ENCODE measurements at regions not wholly inside any gene's neighbourhood (a gene's known extent, or its start where the extent isn't known, plus 50 kb on each side); places are given as distances from the start of the nearest gene placed in this dataset.

- Histone ChIP-seq H3K9me3 (replicated peaks; ENCODE audit: control insufficient read depth, insufficient read depth, low read depth, low read length) (no peaks in the 10 kb centered on the region), H3K9me1 (ENCODE audit: control insufficient read depth, insufficient read depth, low read length) (no peaks in the 10 kb centered on the region), H3K4me1 (replicated peaks in 1 of 2; ENCODE audit: control insufficient read depth in 2 of 2, insufficient read depth in 2 of 2, low read length in 2 of 2) (no peaks in the 10 kb centered on the region), H2AFZ (ENCODE audit: low read depth, low read length) (no peak overlapping the region), H3K27ac (ENCODE audit: extremely low read depth, low read depth, low read length) (no peak overlapping the region), H4K20me1 (replicated peaks; ENCODE audit: control insufficient read depth, insufficient read depth, low read length) (no peaks in the 10 kb centered on the region), H3K79me2 (ENCODE audit: control insufficient read depth, insufficient read depth, low read length) (no peaks in the 10 kb centered on the region), H3K4me3 (no peak overlapping the region), H3K4me2 (ENCODE audit: insufficient read depth, low read length) (no peak overlapping the region), H3K36me3 (ENCODE audit: control insufficient read depth, insufficient read depth, low read length) (no peaks in the 10 kb centered on the region), H3K9ac (ENCODE audit: insufficient read depth in 1 of 2, low read depth in 2 of 2, low read length in 2 of 2) (no peak overlapping the region), H3K27me3 (ENCODE audit: control insufficient read depth in 2 of 2, insufficient read depth in 2 of 2, low read length in 2 of 2) (no peaks in the 10 kb centered on the region)
- CTCF ChIA-PET (ENCODE audit: low intra/inter-chr PET ratio): interaction anchor here (0.7 kb wide), 1 partner anchor 1439 kb away, joined by 3 read pairs; no protein-coding TSS in a partner anchor
- in situ Hi-C loops (cut with MboI) (no loop called here), intact Hi-C loops (cut with micrococcal nuclease) (no loop called here)
- DNase-seq (ENCODE audit: extremely low read depth in 1 of 4, low spot score in 3 of 4) (no peak), ATAC-seq (no peak), FAIRE-seq (no peak)
- no peak for TF ChIP-seq TRIM25 (IDR thresholded peaks at IDR 0.05; ENCODE audit: borderline replicate concordance)
- TF ChIP-seq CAMTA2 (CRISPR knock-in tag; conservative IDR thresholded peaks at IDR 0.05): no peak
- TF ChIP-seq ZFP91 (CRISPR knock-in tag; IDR thresholded peaks at IDR 0.05): no peak
- TF ChIP-seq NFRKB (IDR thresholded peaks at IDR 0.05; ENCODE audit: low read depth): no peak
- no peak for TF ChIP-seq ZZZ3 (IDR thresholded peaks at IDR 0.05)
- TF ChIP-seq THRB (CRISPR knock-in tag; conservative IDR thresholded peaks at IDR 0.05): no peak
- POLR2A ChIA-PET: no interaction called here
- no TSS peak for BruUV-seq (replicated peaks)
Observed at GRCh38 chr6:84554074-84554473, 210.3 kb downstream of the TBX18 start.

All from K562 (cell line).